KMS-11 (cell line): ENCODE measurements at regions not wholly inside any gene's neighbourhood (a gene's known extent, or its start where the extent isn't known, plus 50 kb on each side); places are given as distances from the start of the nearest gene placed in this dataset.

Source experiments
- H2AFZ ChIP-seq: fragments of 200-600 bp; sonication (generic); 2 replicates; pipeline ENCODE4 v1.6.1; 2016; ENCODE audit warnings: antibody characterized with exemption, mixed run types, low read depth
- H3K27ac ChIP-seq: fragments of 200-600 bp; sonication (generic); 2 replicates; pipeline ENCODE4 v1.6.1; 2016; ENCODE audit warnings: mild to moderate bottlenecking, mixed run types
- H3K27me3 ChIP-seq: fragments of 200-600 bp; sonication (generic); 2 replicates; pipeline ENCODE4 v1.6.1; 2017; ENCODE audit warnings: mild to moderate bottlenecking, low read depth, mixed run types, moderate library complexity; ENCODE audit not compliant: insufficient read depth
- H3K36me3 ChIP-seq: fragments of 200-600 bp; sonication (generic); 2 replicates; pipeline ENCODE4 v1.6.1; 2017; ENCODE audit warnings: mild to moderate bottlenecking, mixed run types; ENCODE audit not compliant: insufficient read depth
- H3K4me1 ChIP-seq: fragments of 200-600 bp; sonication (generic); 2 replicates; pipeline ENCODE4 v1.6.1; 2016; ENCODE audit warnings: mild to moderate bottlenecking, low read depth, mixed run types; ENCODE audit not compliant: poor library complexity, severe bottlenecking
- H3K4me2 ChIP-seq: fragments of 200-600 bp; sonication (generic); 2 replicates; pipeline ENCODE4 v1.7.0; 2016; ENCODE audit warnings: mild to moderate bottlenecking, mixed run types
- H3K4me3 ChIP-seq: fragments of 200-600 bp; sonication (generic); IDR thresholded peaks from 2 replicates; pipeline ENCODE4 v1.6.1; 2017; ENCODE audit warnings: low read depth, low read length, mixed read lengths; ENCODE audit not compliant: insufficient read depth
- H3K79me2 ChIP-seq: fragments of 200-600 bp; sonication (generic); 2 replicates; pipeline ENCODE4 v1.6.1; 2016; ENCODE audit warnings: low read depth, mixed run types; ENCODE audit not compliant: insufficient read depth
- H3K9ac ChIP-seq: fragments of 200-600 bp; sonication (generic); 2 replicates; pipeline ENCODE4 v1.6.1; 2016; ENCODE audit warnings: mild to moderate bottlenecking, mixed run types
- H4K20me1 ChIP-seq: fragments of 200-600 bp; sonication (generic); 2 replicates; pipeline ENCODE4 v1.6.1; 2016; ENCODE audit warnings: mild to moderate bottlenecking, mixed run types; ENCODE audit not compliant: insufficient read depth
- TF ChIP-seq, protein P1 (sequence below): fragments of 200-600 bp; sonication (generic); conservative IDR thresholded peaks from 2 replicates; pipeline ENCODE4 v1.6.1; 2017; ENCODE audit warnings: low read depth, mild to moderate bottlenecking, antibody characterized with exemption, low read length, moderate library complexity, mixed read lengths

DNA sequence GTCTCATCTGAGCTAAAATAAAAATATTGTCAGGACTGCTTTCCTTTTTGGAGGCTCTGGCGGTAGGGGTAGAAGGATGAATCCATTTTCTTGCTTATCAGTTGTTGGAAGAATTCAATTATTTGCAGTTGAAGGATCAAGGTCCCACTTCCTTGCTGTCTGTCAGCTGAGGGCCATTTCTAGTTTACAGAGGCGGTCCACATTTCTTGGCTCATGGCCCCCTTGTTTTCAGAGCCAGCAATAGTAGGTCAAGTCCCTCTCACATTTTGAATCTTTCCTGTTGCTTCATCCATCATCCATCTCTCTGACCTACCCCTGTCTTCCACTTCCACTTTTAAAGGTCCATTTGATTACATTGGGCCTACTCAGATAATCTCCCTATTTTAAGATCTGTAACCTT lies 1099.3 kb upstream of the DIAPH2 start:
- H3K79me2 ChIP-seq = no peaks in the 10 kb centered on the region
- no peak overlapping the region for H3K9ac ChIP-seq
- TF ChIP-seq, protein P1, sequence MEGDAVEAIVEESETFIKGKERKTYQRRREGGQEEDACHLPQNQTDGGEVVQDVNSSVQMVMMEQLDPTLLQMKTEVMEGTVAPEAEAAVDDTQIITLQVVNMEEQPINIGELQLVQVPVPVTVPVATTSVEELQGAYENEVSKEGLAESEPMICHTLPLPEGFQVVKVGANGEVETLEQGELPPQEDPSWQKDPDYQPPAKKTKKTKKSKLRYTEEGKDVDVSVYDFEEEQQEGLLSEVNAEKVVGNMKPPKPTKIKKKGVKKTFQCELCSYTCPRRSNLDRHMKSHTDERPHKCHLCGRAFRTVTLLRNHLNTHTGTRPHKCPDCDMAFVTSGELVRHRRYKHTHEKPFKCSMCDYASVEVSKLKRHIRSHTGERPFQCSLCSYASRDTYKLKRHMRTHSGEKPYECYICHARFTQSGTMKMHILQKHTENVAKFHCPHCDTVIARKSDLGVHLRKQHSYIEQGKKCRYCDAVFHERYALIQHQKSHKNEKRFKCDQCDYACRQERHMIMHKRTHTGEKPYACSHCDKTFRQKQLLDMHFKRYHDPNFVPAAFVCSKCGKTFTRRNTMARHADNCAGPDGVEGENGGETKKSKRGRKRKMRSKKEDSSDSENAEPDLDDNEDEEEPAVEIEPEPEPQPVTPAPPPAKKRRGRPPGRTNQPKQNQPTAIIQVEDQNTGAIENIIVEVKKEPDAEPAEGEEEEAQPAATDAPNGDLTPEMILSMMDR = no peak
- no peak overlapping the region for H3K4me3 ChIP-seq
- no peak overlapping the region for H3K27ac ChIP-seq
- H4K20me1 ChIP-seq = no peaks in the 10 kb centered on the region
- no peaks in the 10 kb centered on the region for H3K36me3 ChIP-seq
- H3K27me3 ChIP-seq = no peaks in the 10 kb centered on the region
- H3K4me1 ChIP-seq = no peaks in the 10 kb centered on the region
- H2AFZ ChIP-seq = no peak overlapping the region
- no peak overlapping the region for H3K4me2 ChIP-seq

DNA sequence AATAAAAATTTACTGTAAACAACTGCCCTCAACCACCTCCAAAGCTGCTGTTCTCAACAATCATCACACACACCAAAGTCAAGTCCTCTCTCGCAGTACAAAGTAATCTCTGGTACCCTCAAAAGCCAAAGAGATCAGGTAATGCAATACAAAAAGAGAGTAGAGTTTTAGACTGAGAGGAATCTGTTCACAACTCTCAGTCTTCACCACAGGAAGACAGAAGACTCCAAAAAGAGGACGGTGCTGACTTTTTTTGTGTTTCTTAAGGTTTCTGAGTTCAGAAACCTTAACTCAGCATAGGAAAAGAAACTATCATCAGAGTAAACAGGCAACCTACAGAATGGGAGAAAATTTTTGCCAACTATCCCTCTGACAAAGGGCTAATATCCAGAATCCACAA lies 1072.3 kb upstream of the DIAPH2 start:
- H3K27me3 ChIP-seq = no peaks in the 10 kb centered on the region
- H2AFZ ChIP-seq = no peak overlapping the region; the same call in 1 of the 2 replicates
- no peaks in the 10 kb centered on the region for H4K20me1 ChIP-seq
- H3K79me2 ChIP-seq = no peaks in the 10 kb centered on the region
- TF ChIP-seq, protein P1 = no peak
- no peak overlapping the region for H3K4me3 ChIP-seq
- H3K4me2 ChIP-seq = no peak overlapping the region
- H3K36me3 ChIP-seq = no peaks in the 10 kb centered on the region
- no peak overlapping the region for H3K9ac ChIP-seq
- H3K4me1 ChIP-seq = peaks cover 4% of the 10 kb centered on the region
- H3K27ac ChIP-seq = no peak overlapping the region

DNA sequence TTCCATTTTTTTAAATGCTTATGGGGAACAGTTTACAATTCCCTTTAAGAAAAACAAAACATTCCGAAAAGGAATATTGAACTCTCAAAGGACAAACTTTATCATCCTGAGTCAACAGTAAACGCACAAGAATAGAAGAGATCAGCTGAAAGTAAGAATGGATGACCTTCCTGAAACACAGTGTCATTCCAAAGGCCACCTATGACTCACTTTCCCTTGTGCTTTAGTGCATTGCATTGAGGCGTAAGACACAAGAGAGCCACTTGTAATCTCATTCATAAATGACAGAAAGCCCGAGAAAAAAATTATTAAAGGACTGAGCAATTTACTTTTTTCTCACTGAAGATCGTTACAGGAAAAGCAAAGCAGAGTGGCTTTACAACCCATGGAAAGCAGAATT lies 1062.4 kb upstream of the DIAPH2 start:
- H3K4me1 ChIP-seq = no peaks in the 10 kb centered on the region
- H3K4me3 ChIP-seq = no peak overlapping the region
- no peaks in the 10 kb centered on the region for H3K36me3 ChIP-seq
- H2AFZ ChIP-seq = no peak overlapping the region
- no peak overlapping the region for H3K9ac ChIP-seq
- no peaks in the 10 kb centered on the region for H3K27me3 ChIP-seq
- no peaks in the 10 kb centered on the region for H3K79me2 ChIP-seq
- no peak overlapping the region for H3K4me2 ChIP-seq
- TF ChIP-seq, protein P1 = no peak
- H3K27ac ChIP-seq = no peak overlapping the region
- no peaks in the 10 kb centered on the region for H4K20me1 ChIP-seq

DNA sequence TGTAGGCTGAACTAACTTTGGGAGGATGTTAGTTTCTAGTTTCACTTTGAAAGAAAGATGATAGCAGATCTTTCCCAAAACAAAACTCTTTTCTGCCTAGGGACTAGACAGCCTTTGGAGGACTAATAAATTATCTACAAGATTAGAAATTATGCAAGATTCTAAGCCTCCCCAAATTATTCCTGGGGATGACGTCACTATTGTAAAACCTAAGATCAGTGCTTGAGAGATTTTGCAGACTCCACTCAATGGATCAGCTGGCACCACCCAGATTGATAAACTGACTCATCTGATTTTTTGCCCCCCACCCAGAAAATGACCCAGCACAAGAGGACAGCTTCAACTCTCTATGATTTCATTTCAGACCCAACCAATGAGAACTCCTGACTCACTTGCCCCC lies 1057.9 kb upstream of the DIAPH2 start:
- H3K9ac ChIP-seq = no peak overlapping the region
- TF ChIP-seq, protein P1 = no peak
- no peaks in the 10 kb centered on the region for H3K36me3 ChIP-seq
- H3K4me1 ChIP-seq = no peaks in the 10 kb centered on the region
- H3K27me3 ChIP-seq = no peaks in the 10 kb centered on the region
- H2AFZ ChIP-seq = no peak overlapping the region
- H4K20me1 ChIP-seq = no peaks in the 10 kb centered on the region
- H3K4me3 ChIP-seq = no peak overlapping the region
- no peak overlapping the region for H3K27ac ChIP-seq
- no peaks in the 10 kb centered on the region for H3K79me2 ChIP-seq
- H3K4me2 ChIP-seq = no peak overlapping the region
